ENCODE measurements at regions not wholly inside any gene's neighbourhood (a gene's known extent, or its start where the extent isn't known, plus 50 kb on each side); places are given as distances from the start of the nearest gene placed in this dataset.

DNA sequence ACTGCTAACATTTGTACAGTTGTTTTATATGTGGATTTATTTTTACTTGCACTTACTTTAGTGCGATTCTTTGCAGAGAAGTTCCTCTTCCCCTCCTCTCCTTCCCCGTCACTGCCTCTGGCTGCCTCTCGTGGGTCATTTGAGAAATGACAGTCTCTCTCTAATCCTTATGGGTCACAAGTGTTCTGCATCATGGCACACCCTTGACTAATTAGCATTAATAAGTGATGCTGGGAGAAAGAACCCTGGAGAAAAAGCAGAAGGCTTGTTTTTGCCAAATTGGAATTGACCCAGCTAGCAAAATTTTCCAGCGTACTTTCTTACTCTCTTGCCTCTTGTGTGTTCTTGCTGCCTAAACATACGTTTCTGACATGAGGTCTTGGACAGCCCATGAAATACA, 301.2 kb downstream of the DUSP10 start:
- TF ChIP-seq, protein P1, sequence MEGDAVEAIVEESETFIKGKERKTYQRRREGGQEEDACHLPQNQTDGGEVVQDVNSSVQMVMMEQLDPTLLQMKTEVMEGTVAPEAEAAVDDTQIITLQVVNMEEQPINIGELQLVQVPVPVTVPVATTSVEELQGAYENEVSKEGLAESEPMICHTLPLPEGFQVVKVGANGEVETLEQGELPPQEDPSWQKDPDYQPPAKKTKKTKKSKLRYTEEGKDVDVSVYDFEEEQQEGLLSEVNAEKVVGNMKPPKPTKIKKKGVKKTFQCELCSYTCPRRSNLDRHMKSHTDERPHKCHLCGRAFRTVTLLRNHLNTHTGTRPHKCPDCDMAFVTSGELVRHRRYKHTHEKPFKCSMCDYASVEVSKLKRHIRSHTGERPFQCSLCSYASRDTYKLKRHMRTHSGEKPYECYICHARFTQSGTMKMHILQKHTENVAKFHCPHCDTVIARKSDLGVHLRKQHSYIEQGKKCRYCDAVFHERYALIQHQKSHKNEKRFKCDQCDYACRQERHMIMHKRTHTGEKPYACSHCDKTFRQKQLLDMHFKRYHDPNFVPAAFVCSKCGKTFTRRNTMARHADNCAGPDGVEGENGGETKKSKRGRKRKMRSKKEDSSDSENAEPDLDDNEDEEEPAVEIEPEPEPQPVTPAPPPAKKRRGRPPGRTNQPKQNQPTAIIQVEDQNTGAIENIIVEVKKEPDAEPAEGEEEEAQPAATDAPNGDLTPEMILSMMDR (IDR thresholded peaks at IDR 0.05): no peak
- TF ChIP-seq POLR2A (IDR thresholded peaks at IDR 0.05): no peak

Measured in testis (tissue), 2 donors.